ENCODE measurements at regions not wholly inside any gene's neighbourhood (a gene's known extent, or its start where the extent isn't known, plus 50 kb on each side); places are given as distances from the start of the nearest gene placed in this dataset.
"Not testable (repeated sequence)": the region's sequence is repeated elsewhere in the genome, so short reads cannot be mapped to it uniquely, and the experiment has no call there.

DNA sequence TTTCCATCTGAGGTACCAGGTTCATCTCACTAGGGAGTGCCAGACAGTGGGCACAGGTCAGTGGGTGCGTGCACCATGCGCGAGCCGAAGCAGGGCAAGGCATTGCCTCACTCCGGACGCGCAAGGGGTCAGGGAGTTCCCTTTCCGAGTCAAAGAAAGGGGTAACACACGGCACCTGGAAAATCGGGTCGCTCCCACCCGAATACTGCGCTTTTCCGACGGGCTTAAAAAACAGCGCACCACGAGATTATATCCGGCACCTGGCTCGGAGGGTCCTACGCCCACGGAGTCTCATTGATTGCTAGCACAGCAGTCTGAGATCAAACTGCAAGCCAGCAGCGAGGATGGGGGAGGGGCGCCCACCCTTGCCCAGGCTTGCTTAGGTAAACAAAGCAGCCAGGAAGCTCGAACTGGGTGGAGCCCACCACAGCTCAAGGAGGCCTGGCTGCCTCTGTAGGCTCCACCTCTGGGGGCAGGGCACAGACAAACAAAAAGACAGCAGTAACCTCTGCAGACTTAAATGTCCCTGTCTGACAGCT lies 242.5 kb downstream of the CYLC2 start:
- not testable (repeated sequence) for DNase-seq (ENCODE audit: extremely low read depth, low read depth)

DNA sequence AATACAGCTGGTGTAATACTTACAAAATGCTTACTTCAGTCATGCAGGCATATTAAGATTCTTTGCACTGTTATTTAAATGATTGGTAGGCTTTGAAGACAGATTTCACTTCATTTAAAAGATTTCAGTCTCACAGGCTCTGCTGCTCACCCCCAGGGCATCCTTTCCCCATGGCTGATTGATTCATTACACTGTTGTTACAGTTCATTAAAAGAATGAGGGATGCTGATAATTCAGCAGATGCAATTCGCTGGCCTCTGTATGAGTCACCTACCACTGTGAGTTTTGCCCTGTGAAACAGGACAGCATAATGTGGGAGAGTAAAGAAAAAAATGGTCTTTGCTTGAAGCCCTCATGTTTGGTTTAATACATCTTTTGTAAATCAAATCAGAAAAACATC lies 246.9 kb downstream of the CYLC2 start:
- DNase-seq (ENCODE audit: extremely low read depth, low read depth) = no peak

DNA sequence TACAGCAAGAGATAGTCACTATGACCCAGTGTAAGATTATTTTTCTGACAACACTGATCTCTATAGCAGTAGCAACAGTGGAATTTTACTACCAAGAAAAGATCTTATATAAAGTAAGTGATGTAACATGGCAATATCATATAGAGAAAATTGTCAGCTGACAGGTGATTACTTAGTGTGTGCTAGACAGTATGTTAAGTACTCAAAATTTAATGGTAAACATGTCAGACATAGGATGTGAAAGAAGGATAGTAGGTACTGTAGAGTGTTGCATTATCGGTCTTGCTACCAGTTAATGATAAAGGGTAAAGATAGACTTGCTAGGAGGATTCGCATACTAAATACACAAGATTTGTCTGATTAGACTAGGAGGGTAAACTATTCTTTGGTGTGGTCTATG lies 247.4 kb downstream of the CYLC2 start:
- DNase-seq (ENCODE audit: extremely low read depth, low read depth) = no peak

DNA sequence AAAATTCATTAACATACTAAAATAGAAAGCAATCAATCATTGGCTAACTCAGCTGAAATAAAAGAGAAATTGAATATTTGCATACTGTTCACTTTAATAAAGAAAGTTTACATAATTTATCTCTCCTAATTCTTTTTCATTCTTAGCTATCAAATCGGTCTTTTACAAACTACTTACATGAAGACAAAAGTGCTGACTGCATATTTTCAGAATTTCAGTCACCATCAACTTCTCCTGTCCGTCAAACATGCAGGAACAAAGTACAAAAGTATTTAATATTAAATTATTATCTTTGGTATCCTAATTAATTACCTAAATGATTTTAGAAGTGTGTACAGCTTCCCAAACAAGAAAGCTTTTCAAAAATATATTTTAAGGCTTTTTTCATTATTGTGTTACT lies 248.4 kb downstream of the CYLC2 start:
- DNase-seq (ENCODE audit: extremely low read depth, low read depth) = no peak

DNA sequence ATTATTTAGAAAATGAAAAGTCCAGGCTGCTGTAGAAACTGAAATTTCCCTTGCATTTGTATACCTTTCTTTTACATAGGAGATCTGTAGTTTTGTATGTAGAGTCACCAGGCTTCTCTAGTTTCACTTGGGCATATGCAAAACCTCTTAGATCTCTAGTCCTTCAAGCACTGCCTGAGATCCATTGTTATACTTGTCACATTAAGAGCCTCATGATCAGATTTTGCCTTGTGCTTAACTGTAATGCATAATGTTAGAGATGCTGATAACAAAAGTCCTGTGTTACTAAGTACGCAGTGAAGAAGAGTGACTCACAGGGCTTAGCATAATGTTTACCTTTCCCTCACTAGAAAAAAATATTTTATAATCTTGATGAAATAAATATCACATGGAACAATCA lies 250.2 kb downstream of the CYLC2 start:
- DNase-seq (ENCODE audit: extremely low read depth, low read depth) = no peak

DNA sequence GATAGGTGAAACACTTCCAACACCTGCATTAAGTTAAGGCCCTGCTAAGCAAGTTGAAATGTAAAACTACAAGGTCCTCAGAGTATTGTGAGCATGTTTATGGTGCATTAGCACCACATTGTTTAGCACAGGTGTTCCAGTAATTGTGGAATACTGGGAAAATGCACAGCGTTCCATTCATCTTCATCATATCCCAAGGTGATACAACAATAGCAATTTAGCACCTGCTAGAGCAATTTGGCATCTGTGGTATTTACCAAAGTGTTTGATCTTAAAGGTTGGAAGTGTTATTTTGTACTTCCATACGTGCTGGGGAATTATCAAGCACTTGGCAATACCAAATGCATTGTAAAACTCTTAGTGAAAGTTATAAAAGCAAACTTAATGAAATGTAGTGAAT lies 266.8 kb downstream of the CYLC2 start:
- no peak for DNase-seq (ENCODE audit: extremely low read depth, low read depth)

DNA sequence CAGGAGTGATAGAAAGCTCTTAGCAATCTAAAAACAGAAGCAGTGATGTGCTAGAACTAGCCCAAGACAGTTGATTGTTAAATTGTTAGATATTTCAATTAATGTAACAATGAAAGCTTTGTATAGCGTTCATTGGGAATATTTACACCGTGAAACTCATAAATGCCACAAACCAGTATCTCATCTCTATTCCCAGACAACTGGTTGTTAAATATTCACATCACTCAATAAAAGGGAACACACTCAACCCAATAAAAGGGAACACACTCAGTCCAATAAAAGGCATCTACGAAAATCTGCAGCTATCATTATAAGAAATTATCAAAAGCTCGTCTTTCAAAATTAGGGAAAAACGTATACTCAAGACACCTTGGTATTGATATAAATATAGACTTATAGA lies 270.9 kb downstream of the CYLC2 start:
- no peak for DNase-seq (ENCODE audit: extremely low read depth, low read depth)

DNA sequence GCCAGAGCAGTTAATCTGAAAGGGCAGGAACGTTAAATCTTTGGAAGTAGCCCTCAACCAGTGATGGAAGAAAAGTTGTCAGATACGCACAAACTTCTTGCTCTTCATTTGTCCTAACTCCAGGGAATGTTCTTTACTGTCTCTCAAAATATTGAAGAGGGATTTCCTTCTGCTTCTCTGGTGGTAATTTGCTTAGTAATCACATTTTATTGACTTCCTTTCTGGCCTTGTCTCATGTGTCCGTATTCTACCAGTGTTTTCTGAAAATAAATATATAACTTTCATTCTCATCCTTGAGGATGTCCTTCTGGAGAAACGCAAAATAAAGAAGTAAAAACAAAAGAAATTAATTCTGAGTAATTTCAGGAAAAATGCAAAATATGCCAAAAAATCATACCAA lies 282.1 kb downstream of the CYLC2 start:
- DNase-seq (ENCODE audit: extremely low read depth, low read depth) = no peak

DNA sequence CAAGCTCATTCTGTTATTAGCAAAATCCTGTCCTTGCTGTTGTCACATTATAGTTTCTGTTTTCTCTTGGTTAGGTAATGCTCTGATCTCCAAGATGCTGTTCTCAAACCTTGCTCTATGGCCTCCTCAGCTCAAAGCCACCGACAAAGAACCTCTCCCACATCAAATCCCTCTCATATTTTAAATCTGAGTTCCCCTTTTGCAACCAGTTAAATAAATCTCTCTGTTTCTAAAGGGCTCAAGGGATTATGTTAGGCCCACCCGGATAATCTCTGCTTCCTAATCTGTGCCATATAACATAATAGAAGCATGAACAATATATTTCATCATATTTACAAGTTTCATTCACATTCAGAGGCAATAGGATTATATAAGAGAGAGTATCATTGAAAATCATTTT lies 286.0 kb downstream of the CYLC2 start:
- DNase-seq (ENCODE audit: extremely low read depth, low read depth) = no peak

DNA sequence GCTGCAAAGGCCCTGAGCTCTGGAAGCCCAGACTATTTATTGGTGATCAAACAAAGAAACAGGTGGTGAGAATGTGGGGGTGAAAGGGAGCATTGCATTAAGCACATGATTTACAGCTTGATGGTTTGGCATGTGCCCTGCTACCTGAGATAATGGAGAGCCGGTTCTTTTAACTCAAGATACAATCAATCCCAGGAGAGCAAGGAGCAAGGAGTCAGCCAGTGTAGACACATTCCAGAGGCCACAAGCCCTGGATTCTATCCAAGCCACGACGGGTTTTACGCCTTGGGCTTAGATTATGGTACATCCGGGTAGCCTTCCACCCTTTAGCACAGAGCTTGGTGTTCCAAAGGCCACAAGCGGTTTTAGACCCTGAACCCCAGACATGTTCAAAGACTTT lies 292.2 kb downstream of the CYLC2 start:
- no peak for DNase-seq (ENCODE audit: extremely low read depth, low read depth)

DNA sequence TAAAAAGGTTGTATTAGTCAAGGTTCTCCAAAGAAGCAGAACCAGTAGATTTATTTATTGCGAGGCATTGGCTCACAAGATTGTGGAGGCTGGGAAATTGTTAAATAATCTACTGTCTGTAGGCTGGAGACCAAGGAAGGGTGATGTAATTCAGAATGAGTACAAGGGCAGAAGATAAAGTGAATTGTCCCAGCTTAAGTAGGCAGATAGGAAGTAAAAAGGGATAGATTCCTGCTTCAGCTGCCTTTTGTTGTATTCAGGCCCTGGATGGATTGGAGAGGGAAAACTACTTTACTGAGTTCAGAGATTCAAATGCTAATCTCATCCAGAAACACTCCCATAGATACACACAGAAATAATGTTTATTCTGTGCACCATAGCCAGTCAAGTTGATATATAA lies 301.1 kb downstream of the CYLC2 start:
- DNase-seq (ENCODE audit: extremely low read depth, low read depth) = no peak

DNA sequence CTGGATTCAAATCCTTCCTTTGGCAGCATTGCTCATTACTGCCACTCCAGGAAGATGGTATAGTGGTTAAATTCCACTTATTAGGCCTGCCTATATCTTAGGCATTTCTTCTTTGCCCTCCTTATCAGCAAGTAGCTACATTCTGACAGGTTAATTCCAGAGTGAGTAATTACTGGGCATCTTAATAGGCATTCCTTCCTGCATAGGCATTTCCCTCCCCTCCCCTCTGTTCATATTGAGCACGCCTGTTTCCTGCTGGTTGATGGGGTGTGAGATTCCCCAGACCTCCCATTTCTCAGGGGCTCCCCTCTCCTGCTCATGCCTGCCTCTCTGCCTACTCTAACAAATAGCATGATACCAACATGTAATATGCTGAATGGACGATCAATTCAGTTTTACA lies 305.9 kb downstream of the CYLC2 start:
- DNase-seq (ENCODE audit: extremely low read depth, low read depth) = no peak

DNA sequence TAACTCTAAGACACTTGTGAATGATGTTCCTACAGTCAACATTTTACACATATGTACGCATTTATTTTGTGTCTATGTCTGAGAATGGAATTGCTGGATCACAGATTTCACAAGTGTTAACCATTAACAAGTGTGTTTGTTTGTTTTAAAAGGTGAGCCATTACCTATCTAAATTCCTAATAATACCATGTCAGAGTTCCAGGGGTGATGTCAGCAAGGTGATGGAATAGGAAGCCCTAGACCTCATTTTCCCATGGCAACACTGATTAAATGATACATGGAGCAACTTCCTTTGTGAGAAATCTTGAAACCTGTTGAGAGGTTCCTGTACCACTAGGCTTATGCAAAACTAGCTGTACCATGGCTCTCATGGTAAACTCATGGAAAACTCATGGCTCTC lies 309.7 kb downstream of the CYLC2 start:
- no peak for DNase-seq (ENCODE audit: extremely low read depth, low read depth)

DNA sequence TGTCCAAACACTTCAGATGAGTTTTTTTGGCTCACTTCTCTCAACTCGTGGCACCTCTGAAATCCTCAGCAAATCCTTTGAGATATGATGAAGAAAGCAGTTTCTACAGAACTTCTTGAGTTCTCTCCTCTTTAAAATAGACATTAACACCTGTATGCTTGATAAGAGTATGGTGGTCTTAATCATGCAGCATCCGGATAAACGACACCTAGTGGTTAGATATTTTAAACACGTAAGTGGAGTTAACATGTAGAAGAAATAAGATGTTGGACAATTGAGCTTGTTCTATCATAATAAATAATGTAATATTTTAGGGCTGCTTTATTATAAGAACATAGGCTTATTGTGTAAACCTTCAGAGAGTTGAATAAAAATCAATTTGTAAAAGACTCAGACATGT lies 324.8 kb downstream of the CYLC2 start:
- no peak for DNase-seq (ENCODE audit: extremely low read depth, low read depth)

DNA sequence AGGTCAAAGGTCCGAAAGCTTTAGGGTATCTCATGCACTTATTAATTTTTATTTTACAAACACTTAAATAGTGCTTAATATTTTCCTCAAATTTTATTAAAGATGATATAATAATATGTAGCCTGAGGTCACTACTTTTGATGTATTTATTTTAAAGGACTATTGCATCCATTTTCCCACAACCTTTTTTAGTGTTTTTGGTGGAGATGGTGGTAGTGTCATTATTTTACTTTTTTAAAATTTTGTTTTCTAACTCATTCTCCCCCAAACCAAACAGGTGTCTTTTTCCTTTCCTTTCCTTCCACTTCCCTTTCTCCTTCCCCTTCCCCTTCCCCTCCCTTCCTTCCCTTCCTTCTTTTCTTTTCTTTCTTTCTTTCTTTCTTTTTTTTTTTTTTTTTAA lies 328.6 kb downstream of the CYLC2 start:
- no peak for DNase-seq (ENCODE audit: extremely low read depth, low read depth)

DNA sequence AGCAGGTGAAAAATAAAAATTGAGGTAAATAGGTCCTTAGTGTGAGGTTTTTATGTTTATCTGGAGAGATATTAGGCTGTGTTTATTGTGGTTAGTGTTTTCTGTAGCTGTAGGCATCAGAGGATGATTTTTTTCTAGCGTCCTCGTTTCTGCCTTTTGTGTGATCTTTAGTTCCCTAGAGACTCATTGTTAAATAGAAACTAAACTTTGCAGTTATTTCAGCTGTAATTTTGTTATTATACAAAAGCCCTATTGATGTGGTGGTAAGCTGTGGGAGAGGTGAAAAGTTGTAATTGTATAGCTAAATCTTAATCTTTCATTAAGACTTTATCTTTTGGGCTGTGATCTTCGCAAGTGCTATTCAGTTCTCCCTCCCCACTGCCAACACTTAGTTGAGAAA lies 340.3 kb downstream of the CYLC2 start:
- no peak for DNase-seq (ENCODE audit: extremely low read depth, low read depth)

DNA sequence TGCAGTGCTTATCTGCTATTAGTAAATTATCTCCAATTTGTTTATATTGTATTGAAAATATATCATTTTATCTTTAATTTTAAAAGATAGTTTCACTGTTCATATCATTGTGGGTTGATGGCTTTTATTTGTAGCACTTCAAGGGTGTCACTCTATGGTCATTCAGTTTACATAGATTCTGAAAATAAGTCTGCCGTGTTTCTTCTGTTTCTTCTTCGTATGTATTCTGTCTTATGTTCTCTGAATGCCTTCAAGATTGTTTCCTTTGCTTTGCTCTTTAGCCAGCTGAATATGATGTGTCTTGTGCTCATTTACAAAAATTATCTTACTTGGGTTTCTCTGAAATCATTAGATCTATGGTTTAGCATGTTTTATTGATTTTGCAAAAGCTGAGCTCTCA lies 359.9 kb downstream of the CYLC2 start:
- no peak for DNase-seq (ENCODE audit: extremely low read depth, low read depth)

DNA sequence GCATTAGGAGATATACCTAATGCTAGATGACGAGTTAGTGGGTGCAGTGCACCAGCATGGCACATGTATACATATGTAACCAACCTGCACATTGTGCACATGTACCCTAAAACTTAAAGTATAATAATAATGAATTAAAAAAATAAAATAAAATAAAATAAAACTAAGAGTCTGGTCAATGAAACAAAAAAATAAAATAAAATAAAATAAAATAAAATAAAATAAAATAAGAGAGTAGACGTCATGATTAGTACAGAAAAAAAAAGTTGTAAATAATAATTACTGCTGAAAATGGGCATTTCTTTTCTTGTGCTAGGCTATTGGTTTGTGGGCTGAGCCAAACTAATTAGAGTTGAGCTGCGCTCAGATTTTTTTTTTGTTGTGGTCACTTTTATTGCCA lies 362.8 kb downstream of the CYLC2 start:
- DNase-seq (ENCODE audit: extremely low read depth, low read depth) = not testable (repeated sequence)

DNA sequence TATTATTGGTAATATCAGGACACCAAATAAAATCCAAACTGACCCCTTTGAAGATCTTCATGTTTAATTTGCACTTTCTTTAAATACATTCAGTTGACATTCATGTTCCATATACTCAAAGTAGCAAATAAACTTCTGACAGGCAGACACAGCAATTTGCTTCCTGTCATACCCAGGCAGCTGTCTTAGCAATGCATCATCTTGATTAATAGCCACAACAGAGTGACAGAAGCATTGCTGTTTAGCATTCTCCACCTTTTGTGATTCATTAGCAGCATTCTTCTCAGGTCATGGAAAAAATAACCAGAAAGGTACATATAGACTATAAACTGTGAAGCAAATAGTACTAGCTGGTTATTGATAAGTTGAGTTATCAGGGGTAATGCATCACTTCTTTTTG lies 366.8 kb downstream of the CYLC2 start:
- no peak for DNase-seq (ENCODE audit: extremely low read depth, low read depth)

DNA sequence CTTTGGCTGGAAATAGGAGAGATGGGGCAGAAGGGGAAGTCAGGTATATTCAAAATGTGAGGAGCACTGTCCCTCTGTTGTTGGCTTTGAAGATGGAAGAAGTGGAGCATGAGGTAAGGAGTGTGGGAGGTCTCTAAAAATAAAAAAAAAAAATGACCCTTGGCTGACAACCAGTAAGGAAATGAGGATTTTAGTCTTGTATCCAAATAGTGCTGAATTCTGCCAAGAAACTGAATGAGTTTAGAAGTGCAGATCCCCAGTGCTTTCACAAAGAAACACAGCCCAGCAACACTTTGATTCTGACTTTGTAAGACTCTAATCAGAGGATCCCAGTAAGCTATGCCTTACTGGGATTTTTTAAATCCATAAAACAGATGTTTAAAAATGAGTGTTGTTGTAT lies 367.9 kb downstream of the CYLC2 start:
- no peak for DNase-seq (ENCODE audit: extremely low read depth, low read depth)

DNA sequence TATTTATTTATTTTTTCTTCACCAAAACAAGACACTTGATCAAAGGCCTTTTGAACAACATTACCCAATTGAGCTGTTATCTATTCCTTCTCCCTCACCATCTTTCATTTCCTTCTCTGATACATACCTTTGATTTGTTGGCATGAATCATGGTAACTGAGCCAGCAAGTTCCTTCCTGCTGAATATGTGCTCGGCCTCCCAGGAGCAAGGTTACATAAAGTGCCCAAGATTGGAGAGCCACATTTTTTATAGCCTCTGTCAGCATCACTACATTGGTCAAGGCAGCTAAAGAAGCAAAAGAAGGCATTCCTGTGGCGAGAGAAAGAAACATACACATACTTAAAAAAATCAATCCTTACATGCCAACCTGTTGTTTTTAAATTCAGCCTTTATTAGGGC lies 369.6 kb downstream of the CYLC2 start:
- DNase-seq (ENCODE audit: extremely low read depth, low read depth) = no peak

DNA sequence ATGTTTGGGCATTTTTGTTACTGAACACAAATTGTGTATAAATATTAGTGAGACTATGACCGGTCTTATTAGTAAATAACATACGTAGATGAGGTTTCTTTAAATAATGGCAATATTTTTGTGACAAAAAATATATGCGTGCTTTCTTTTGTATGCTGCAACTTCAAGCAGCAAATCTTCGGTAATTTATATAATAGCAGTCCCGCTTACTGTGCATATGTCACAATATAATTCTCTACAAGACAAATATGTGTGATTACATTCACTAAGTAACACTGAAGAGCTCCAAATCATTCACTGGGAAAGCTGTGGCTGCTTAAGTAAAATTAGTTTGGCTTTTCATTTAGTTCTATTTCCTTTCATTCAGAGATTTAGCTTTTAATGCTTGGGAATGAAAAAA lies 376.0 kb downstream of the CYLC2 start:
- no peak for DNase-seq (ENCODE audit: extremely low read depth, low read depth)

DNA sequence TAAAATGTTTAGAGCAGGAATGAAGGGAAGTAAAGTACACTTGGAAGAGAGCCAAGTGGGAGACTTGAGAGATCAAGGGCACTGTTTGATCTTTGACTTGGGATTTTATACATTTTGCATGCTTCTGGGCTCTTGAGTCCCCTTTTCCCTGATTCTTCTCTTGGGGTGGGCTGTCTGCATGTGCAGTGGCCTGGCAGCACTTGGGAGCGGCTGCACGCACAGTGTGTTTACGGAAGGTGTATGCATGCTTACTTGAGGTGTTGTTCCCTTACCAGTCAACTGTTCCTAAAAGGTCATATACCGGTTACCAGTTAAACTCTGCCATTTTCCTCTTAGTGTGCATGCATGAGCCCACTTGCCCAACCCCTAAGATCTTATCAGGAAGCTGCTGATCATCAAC lies 377.7 kb downstream of the CYLC2 start:
- no peak for DNase-seq (ENCODE audit: extremely low read depth, low read depth)

DNA sequence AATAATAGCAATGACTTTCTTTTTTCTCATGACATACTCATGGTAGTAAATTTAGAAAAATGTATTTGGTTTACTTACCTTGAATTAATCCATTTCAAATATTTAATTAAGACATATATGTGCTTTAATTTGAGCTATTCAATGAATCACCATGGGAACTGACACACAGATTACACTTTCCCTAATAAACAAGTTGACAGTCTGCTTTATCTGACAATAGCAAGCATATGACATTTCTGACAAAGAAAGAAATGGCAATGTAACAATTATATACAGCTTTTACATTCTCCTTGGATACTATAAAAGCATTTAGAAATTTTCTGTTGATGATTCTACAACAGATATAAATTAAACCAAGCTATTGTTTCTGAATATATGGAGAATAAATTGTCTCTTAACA lies 382.5 kb downstream of the CYLC2 start:
- DNase-seq (ENCODE audit: extremely low read depth, low read depth) = no peak
